ENCODE measurements at regions not wholly inside any gene's neighbourhood (a gene's known extent, or its start where the extent isn't known, plus 50 kb on each side); places are given as distances from the start of the nearest gene placed in this dataset.

- no peak for DNase-seq (ENCODE audit: low read depth in 3 of 3, low spot score in 2 of 3)
Measured at GRCh38 chr12:88251798-88252197, 109.7 kb downstream of the TMTC3 start.

GRCh38 chr12:88253371-88253978 lies 111.4 kb downstream of the TMTC3 start:
- no peak for DNase-seq (ENCODE audit: low read depth in 3 of 3, low spot score in 2 of 3)

- DNase-seq (ENCODE audit: low read depth in 3 of 3, low spot score in 2 of 3) = no peak
Measured at GRCh38 chr12:88255224-88255623, 113.1 kb downstream of the TMTC3 start.

- DNase-seq (ENCODE audit: low read depth in 3 of 3, low spot score in 2 of 3) = no peak
Measured at GRCh38 chr12:88255847-88256246, 113.7 kb downstream of the TMTC3 start.

GRCh38 chr12:88258396-88258795 lies 116.3 kb downstream of the TMTC3 start:
- DNase-seq (ENCODE audit: low read depth in 3 of 3, low spot score in 2 of 3) = no peak

GRCh38 chr12:88266806-88267360 lies 124.8 kb downstream of the TMTC3 start:
- DNase-seq (ENCODE audit: low read depth in 3 of 3, low spot score in 2 of 3) = no peak

- DNase-seq (ENCODE audit: low read depth in 3 of 3, low spot score in 2 of 3) = no peak
Measured at GRCh38 chr12:88267630-88268029, 125.5 kb downstream of the TMTC3 start.

- DNase-seq (ENCODE audit: low read depth in 3 of 3, low spot score in 2 of 3) = no peak
Measured at GRCh38 chr12:88272456-88272855, 130.3 kb downstream of the TMTC3 start.

GRCh38 chr12:88273450-88273849 lies 131.3 kb downstream of the TMTC3 start:
- DNase-seq (ENCODE audit: low read depth in 3 of 3, low spot score in 2 of 3) = no peak

GRCh38 chr12:88273875-88274274 lies 131.8 kb downstream of the TMTC3 start:
- DNase-seq (ENCODE audit: low read depth in 3 of 3, low spot score in 2 of 3) = no peak

GRCh38 chr12:88291498-88292131 lies 149.5 kb downstream of the TMTC3 start:
- DNase-seq (ENCODE audit: low read depth in 3 of 3, low spot score in 2 of 3) = no peak

GRCh38 chr12:88298014-88298682 lies 156.0 kb downstream of the TMTC3 start:
- no peak for DNase-seq (ENCODE audit: low read depth in 3 of 3, low spot score in 2 of 3)

- DNase-seq (ENCODE audit: low read depth in 3 of 3, low spot score in 2 of 3) = no peak
Measured at GRCh38 chr12:88298761-88299242, 156.7 kb downstream of the TMTC3 start.

- no peak for DNase-seq (ENCODE audit: low read depth in 3 of 3, low spot score in 2 of 3)
Measured at GRCh38 chr12:88299567-88300101, 157.5 kb downstream of the TMTC3 start.

- DNase-seq (ENCODE audit: low read depth in 3 of 3, low spot score in 2 of 3) = no peak
Measured at GRCh38 chr12:88300931-88301330, 158.8 kb downstream of the TMTC3 start.

GRCh38 chr12:88303335-88303734 lies 161.2 kb downstream of the TMTC3 start:
- DNase-seq (ENCODE audit: low read depth in 3 of 3, low spot score in 2 of 3) = no peak

- DNase-seq (ENCODE audit: low read depth in 3 of 3, low spot score in 2 of 3) = no peak
Measured at GRCh38 chr12:88305254-88305890, 163.3 kb downstream of the TMTC3 start.

GRCh38 chr12:88306471-88307069 lies 164.5 kb downstream of the TMTC3 start:
- DNase-seq (ENCODE audit: low read depth in 3 of 3, low spot score in 2 of 3) = no peak

GRCh38 chr12:88307961-88308360 lies 165.9 kb downstream of the TMTC3 start:
- no peak for DNase-seq (ENCODE audit: low read depth in 3 of 3, low spot score in 2 of 3)

- no peak for DNase-seq (ENCODE audit: low read depth in 3 of 3, low spot score in 2 of 3)
Measured at GRCh38 chr12:88308825-88309224, 166.7 kb downstream of the TMTC3 start.

- no peak for DNase-seq (ENCODE audit: low read depth in 3 of 3, low spot score in 2 of 3)
Measured at GRCh38 chr12:88309546-88309945, 167.4 kb downstream of the TMTC3 start.
